Colonic mucosa (tissue), 4 donors: ENCODE measurements at regions not wholly inside any gene's neighbourhood (a gene's known extent, or its start where the extent isn't known, plus 50 kb on each side); places are given as distances from the start of the nearest gene placed in this dataset.

Source experiments
- DNase-seq: peaks from one replicate; pipeline ENCODE4 v3.0.0-alpha.2; 2020
- H3K27ac ChIP-seq: fragments of 200-600 bp; one replicate; pipeline ENCODE4 v1.8.0; 2021
- H3K27me3 ChIP-seq: fragments of 200-600 bp; one replicate; pipeline ENCODE4 v1.8.0; 2021
- H3K36me3 ChIP-seq: fragments of 200-600 bp; one replicate; pipeline ENCODE4 v1.8.0; 2021
- H3K4me1 ChIP-seq: fragments of 200-600 bp; one replicate; pipeline ENCODE4 v1.8.0; 2021; ENCODE audit warnings: mild to moderate bottlenecking
- H3K4me3 ChIP-seq: fragments of 200-600 bp; one replicate; pipeline ENCODE4 v1.8.0; 2021
- H3K9ac ChIP-seq, 2 donors: one replicate each; pipeline ENCODE4 v1.7.0; 2013; ENCODE audit warnings: control low read depth in 2 of 2, low read depth in 2 of 2, low read length in 2 of 2
- H3K9me3 ChIP-seq: fragments of 200-600 bp; one replicate; pipeline ENCODE4 v1.8.0; 2021
- CTCF ChIP-seq: fragments of 200-600 bp; IDR thresholded peaks from one replicate; pipeline ENCODE4 v1.8.0; 2022; ENCODE audit warnings: antibody characterized with exemption, mild to moderate bottlenecking
- intact Hi-C: fragments of 100-400 bp; cut with DNase I; formaldehyde crosslinking; loops from one replicate; pipeline ENCODE4 v1.14.1; 2022
- donor health status: healthy.
- donor health status: DM: no; HTN: no; CAD: no.
- donor health status: DM: no; HTN: no; CAD: no.

GRCh38 chr9:105901514-105902109, 207.3 kb downstream of the TMEM38B start:
- intact Hi-C loops, result no loop called here
- H3K9me3 ChIP-seq, result no peaks in the 10 kb centered on the region
- H3K27me3 ChIP-seq, result no peaks in the 10 kb centered on the region
- H3K4me1 ChIP-seq, result no peaks in the 10 kb centered on the region
- H3K27ac ChIP-seq, result no peak overlapping the region
- no peak overlapping the region for H3K9ac ChIP-seq
- DNase-seq, result no peak
- TF ChIP-seq CTCF, result peak; percentile 48
- no peak overlapping the region for H3K4me3 ChIP-seq
- no peaks in the 10 kb centered on the region for H3K36me3 ChIP-seq

GRCh38 chr9:105908069-105908468, 213.7 kb downstream of the TMEM38B start:
- H3K27me3 ChIP-seq, result no peaks in the 10 kb centered on the region
- no peaks in the 10 kb centered on the region for H3K4me1 ChIP-seq
- H3K9ac ChIP-seq, result no peak overlapping the region
- no peak overlapping the region for H3K4me3 ChIP-seq
- DNase-seq, result no peak
- no peaks in the 10 kb centered on the region for H3K9me3 ChIP-seq
- no peak overlapping the region for H3K27ac ChIP-seq
- no peaks in the 10 kb centered on the region for H3K36me3 ChIP-seq
- intact Hi-C loops, result no loop called here
- no peak for TF ChIP-seq CTCF

- Histone ChIP-seq H3K4me1 (no peaks in the 10 kb centered on the region), H3K27ac (no peak overlapping the region), H3K4me3 (no peak overlapping the region), H3K9me3 (no peaks in the 10 kb centered on the region), H3K27me3 (no peaks in the 10 kb centered on the region), H3K9ac (no peak overlapping the region), H3K36me3 (no peaks in the 10 kb centered on the region)
- no peak for DNase-seq
- no peak for TF ChIP-seq CTCF
- intact Hi-C loops, result no loop called here
Observed at GRCh38 chr9:105911104-105911911, 217.0 kb downstream of the TMEM38B start.

- DNase-seq, result no peak
- no peak overlapping the region for H3K9ac ChIP-seq
- H3K4me3 ChIP-seq, result no peak overlapping the region
- H3K4me1 ChIP-seq, result no peaks in the 10 kb centered on the region
- no peak overlapping the region for H3K27ac ChIP-seq
- H3K36me3 ChIP-seq, result no peaks in the 10 kb centered on the region
- H3K9me3 ChIP-seq, result no peaks in the 10 kb centered on the region
- no peak for TF ChIP-seq CTCF
- no peaks in the 10 kb centered on the region for H3K27me3 ChIP-seq
- intact Hi-C loops, result no loop called here
Observed at GRCh38 chr9:105912157-105912862, 218.0 kb downstream of the TMEM38B start.

GRCh38 chr9:105912863-105913516, 218.6 kb downstream of the TMEM38B start:
- no peak for DNase-seq
- Histone ChIP-seq H3K27ac (no peak overlapping the region), H3K36me3 (no peaks in the 10 kb centered on the region), H3K4me3 (no peak overlapping the region), H3K9ac (no peak overlapping the region), H3K27me3 (no peaks in the 10 kb centered on the region), H3K9me3 (no peaks in the 10 kb centered on the region), H3K4me1 (no peaks in the 10 kb centered on the region)
- TF ChIP-seq CTCF, result no peak
- intact Hi-C loops, result no loop called here
